ENCODE measurements at regions not wholly inside any gene's neighbourhood (a gene's known extent, or its start where the extent isn't known, plus 50 kb on each side); places are given as distances from the start of the nearest gene placed in this dataset.
A peak's percentile ranks its signal among the peaks of the same experiment; 100 is the strongest.

- no peak for DNase-seq (ENCODE audit: low read depth in 2 of 2)
- Histone ChIP-seq H3K4me3 (replicated peaks in 1 of 4; ENCODE audit: control extremely low read depth in 1 of 4, insufficient read depth in 1 of 4, low read depth in 3 of 4, low read length in 4 of 4) (no peak overlapping the region), H2AFZ (ENCODE audit: low read length) (no peak overlapping the region), H3K4me1 (ENCODE audit: control insufficient read depth, extremely low read depth, insufficient read depth, low read length) (no peaks in the 10 kb centered on the region), H3K4me2 (ENCODE audit: extremely low read depth, insufficient read depth, low read length) (no peak overlapping the region), H3K9ac (ENCODE audit: insufficient read depth, low read length) (no peak overlapping the region), H3K9me3 (ENCODE audit: control insufficient read depth, insufficient read depth, low read depth, low read length) (no peaks in the 10 kb centered on the region), H3K27me3 (ENCODE audit: control insufficient read depth, insufficient read depth, low read length) (no peaks in the 10 kb centered on the region), H4K20me1 (ENCODE audit: control insufficient read depth, extremely low read depth, insufficient read depth, low read length) (no peaks in the 10 kb centered on the region), H3K27ac (ENCODE audit: insufficient read depth, low read length) (no peak overlapping the region), H3K79me2 (ENCODE audit: control insufficient read depth, insufficient read depth, low read length) (no peaks in the 10 kb centered on the region), H3K36me3 (ENCODE audit: control insufficient read depth, insufficient read depth, low read length) (no peaks in the 10 kb centered on the region)
- TF ChIP-seq EZH2 (IDR thresholded peaks at IDR 0.05; ENCODE audit: low read length, missing control alignments) (no peak), CTCF (conservative IDR thresholded peaks at IDR 0.05 in 1 of 2, IDR thresholded peaks at IDR 0.05 in 1 of 2; ENCODE audit: low read depth in 1 of 2, low read length in 2 of 2) (no peak)
Observed at GRCh38 chr1:184859381-184860105, 104.9 kb upstream of the EDEM3 start.

GRCh38 chr1:184858288-184858687, 103.6 kb upstream of the EDEM3 start:
- no peak for DNase-seq (ENCODE audit: low read depth in 2 of 2)
- Histone ChIP-seq H3K4me2 (ENCODE audit: extremely low read depth, insufficient read depth, low read length) (no peak overlapping the region), H4K20me1 (ENCODE audit: control insufficient read depth, extremely low read depth, insufficient read depth, low read length) (no peaks in the 10 kb centered on the region), H3K9me3 (ENCODE audit: control insufficient read depth, insufficient read depth, low read depth, low read length) (no peaks in the 10 kb centered on the region), H3K79me2 (ENCODE audit: control insufficient read depth, insufficient read depth, low read length) (no peaks in the 10 kb centered on the region), H3K36me3 (ENCODE audit: control insufficient read depth, insufficient read depth, low read length) (no peaks in the 10 kb centered on the region), H3K27ac (ENCODE audit: insufficient read depth, low read length) (no peak overlapping the region), H3K4me1 (ENCODE audit: control insufficient read depth, extremely low read depth, insufficient read depth, low read length) (no peaks in the 10 kb centered on the region), H3K27me3 (ENCODE audit: control insufficient read depth, insufficient read depth, low read length) (no peaks in the 10 kb centered on the region), H3K4me3 (replicated peaks in 1 of 4; ENCODE audit: control extremely low read depth in 1 of 4, insufficient read depth in 1 of 4, low read depth in 3 of 4, low read length in 4 of 4) (no peak overlapping the region), H3K9ac (ENCODE audit: insufficient read depth, low read length) (no peak overlapping the region), H2AFZ (ENCODE audit: low read length) (no peak overlapping the region)
- TF ChIP-seq EZH2 (IDR thresholded peaks at IDR 0.05; ENCODE audit: low read length, missing control alignments): no peak
- no peak for TF ChIP-seq CTCF (conservative IDR thresholded peaks at IDR 0.05 in 1 of 2, IDR thresholded peaks at IDR 0.05 in 1 of 2; ENCODE audit: low read depth in 1 of 2, low read length in 2 of 2)

- H3K27me3 ChIP-seq (ENCODE audit: control insufficient read depth, insufficient read depth, low read length): no peaks in the 10 kb centered on the region
- no peak overlapping the region for H3K27ac ChIP-seq (ENCODE audit: insufficient read depth, low read length)
- H3K4me3 ChIP-seq (replicated peaks in 1 of 4; ENCODE audit: control extremely low read depth in 1 of 4, insufficient read depth in 1 of 4, low read depth in 3 of 4, low read length in 4 of 4): no peak overlapping the region
- DNase-seq (ENCODE audit: low read depth in 2 of 2): peak; percentile 58 to 62
- H3K9ac ChIP-seq (ENCODE audit: insufficient read depth, low read length): no peak overlapping the region
- no peaks in the 10 kb centered on the region for H3K36me3 ChIP-seq (ENCODE audit: control insufficient read depth, insufficient read depth, low read length)
- no peak overlapping the region for H2AFZ ChIP-seq (ENCODE audit: low read length)
- TF ChIP-seq EZH2 (IDR thresholded peaks at IDR 0.05; ENCODE audit: low read length, missing control alignments) (no peak), CTCF (conservative IDR thresholded peaks at IDR 0.05 in 1 of 2, IDR thresholded peaks at IDR 0.05 in 1 of 2; ENCODE audit: low read depth in 1 of 2, low read length in 2 of 2) (no peak)
- peak overlapping the region; percentile 9 for H3K4me2 ChIP-seq (ENCODE audit: extremely low read depth, insufficient read depth, low read length)
- no peaks in the 10 kb centered on the region for H3K9me3 ChIP-seq (ENCODE audit: control insufficient read depth, insufficient read depth, low read depth, low read length)
- no peaks in the 10 kb centered on the region for H3K79me2 ChIP-seq (ENCODE audit: control insufficient read depth, insufficient read depth, low read length)
- H4K20me1 ChIP-seq (ENCODE audit: control insufficient read depth, extremely low read depth, insufficient read depth, low read length): no peaks in the 10 kb centered on the region
- no peaks in the 10 kb centered on the region for H3K4me1 ChIP-seq (ENCODE audit: control insufficient read depth, extremely low read depth, insufficient read depth, low read length)
Observed at GRCh38 chr1:184854496-184855140, 100.0 kb upstream of the EDEM3 start.

Data from fibroblast of lung (primary cell).